ENCODE measurements at regions not wholly inside any gene's neighbourhood (a gene's known extent, or its start where the extent isn't known, plus 50 kb on each side); places are given as distances from the start of the nearest gene placed in this dataset.

GRCh38 chr6:25138233-25138933 lies 140.8 kb upstream of the CARMIL1 start:
- intact Hi-C loops (cut with micrococcal nuclease): loop anchor here (1.0 kb wide), 1 partner anchor 9 kb away; no protein-coding TSS in a partner anchor

More at GRCh38 chr6:25138233-25138933, 140.8 kb upstream of the CARMIL1 start:
- ATAC-seq (ENCODE audit: low read depth) (peak; percentile 92), DNase-seq (peak; percentile 78)
- H3K4me2 ChIP-seq (replicated peaks; ENCODE audit: low read depth, low read length, poor library complexity, severe bottlenecking): peak overlapping the region; percentile 73
- peaks cover 33% of the 10 kb centered on the region for H3K79me2 ChIP-seq (ENCODE audit: control insufficient read depth, insufficient read depth, low read length)
- TF ChIP-seq, protein P1, sequence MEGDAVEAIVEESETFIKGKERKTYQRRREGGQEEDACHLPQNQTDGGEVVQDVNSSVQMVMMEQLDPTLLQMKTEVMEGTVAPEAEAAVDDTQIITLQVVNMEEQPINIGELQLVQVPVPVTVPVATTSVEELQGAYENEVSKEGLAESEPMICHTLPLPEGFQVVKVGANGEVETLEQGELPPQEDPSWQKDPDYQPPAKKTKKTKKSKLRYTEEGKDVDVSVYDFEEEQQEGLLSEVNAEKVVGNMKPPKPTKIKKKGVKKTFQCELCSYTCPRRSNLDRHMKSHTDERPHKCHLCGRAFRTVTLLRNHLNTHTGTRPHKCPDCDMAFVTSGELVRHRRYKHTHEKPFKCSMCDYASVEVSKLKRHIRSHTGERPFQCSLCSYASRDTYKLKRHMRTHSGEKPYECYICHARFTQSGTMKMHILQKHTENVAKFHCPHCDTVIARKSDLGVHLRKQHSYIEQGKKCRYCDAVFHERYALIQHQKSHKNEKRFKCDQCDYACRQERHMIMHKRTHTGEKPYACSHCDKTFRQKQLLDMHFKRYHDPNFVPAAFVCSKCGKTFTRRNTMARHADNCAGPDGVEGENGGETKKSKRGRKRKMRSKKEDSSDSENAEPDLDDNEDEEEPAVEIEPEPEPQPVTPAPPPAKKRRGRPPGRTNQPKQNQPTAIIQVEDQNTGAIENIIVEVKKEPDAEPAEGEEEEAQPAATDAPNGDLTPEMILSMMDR (IDR thresholded peaks at IDR 0.05): no peak
- TF ChIP-seq EZH2 (IDR thresholded peaks at IDR 0.05; ENCODE audit: borderline replicate concordance, insufficient read depth, low read depth, low read length, poor library complexity, severe bottlenecking): no peak
- H2AFZ ChIP-seq (ENCODE audit: insufficient read depth, low read depth, low read length, poor library complexity, severe bottlenecking): peak overlapping the region; percentile 83
- H3K27ac ChIP-seq (ENCODE audit: low read length in 2 of 2): peak overlapping the region; percentile 81 to 87
- CTCF ChIA-PET: interaction anchor here (0.5 to 1.5 kb wide), 9 partner anchors 8 to 130 kb away, joined by 3 to 5 read pairs (median 3); no protein-coding TSS in a partner anchor
- POLR2A ChIA-PET: interaction anchor here (0.6 to 1.0 kb wide), 3 partner anchors 8 to 284 kb away, joined by 3 to 9 read pairs (median 4); no protein-coding TSS in a partner anchor
- Mint-ChIP-seq H3K9me3 (ENCODE audit: insufficient read depth) (no peaks in the 10 kb centered on the region), H3K4me1 (peaks cover 35% of the 10 kb centered on the region), H3K27me3 (no peaks in the 10 kb centered on the region), H3K27ac (peak overlapping the region; percentile 93), H3K4me3 (peak overlapping the region; percentile 90)
- peaks cover 21 to 25% of the 10 kb centered on the region in 2 donors for H3K4me1 ChIP-seq (ENCODE audit: control insufficient read depth in 2 of 2, insufficient read depth in 2 of 2, low read length in 2 of 2)
- peak overlapping the region; percentile 45 to 95 (median 72) for H3K4me3 ChIP-seq (ENCODE audit: control extremely low read depth in 1 of 5, extremely low read depth in 1 of 5, insufficient read depth in 1 of 5, low read depth in 2 of 5, low read length in 4 of 5)
- no peaks in the 10 kb centered on the region for H3K27me3 ChIP-seq (replicated peaks in 1 of 4; ENCODE audit: control extremely low read depth in 1 of 4, control insufficient read depth in 3 of 4, insufficient read depth in 4 of 4, low read length in 3 of 4)
- H3K9ac ChIP-seq (ENCODE audit: low read length): peak overlapping the region; percentile 82
- peaks cover 0 to 7% (median 0%) of the 10 kb centered on the region in 3 donors for H3K9me3 ChIP-seq (ENCODE audit: control extremely low read depth in 1 of 3, control insufficient read depth in 2 of 3, insufficient read depth in 1 of 3, low read length in 2 of 3)
- H4K20me1 ChIP-seq (ENCODE audit: control insufficient read depth, insufficient read depth, low read length, poor library complexity, severe bottlenecking): no peaks in the 10 kb centered on the region
- WGBS (ENCODE audit: insufficient coverage): 0% methylated on average over 6 of the region's 7 CpGs
- no peaks in the 10 kb centered on the region for H3K36me3 ChIP-seq (replicated peaks in 1 of 2; ENCODE audit: control extremely low read depth in 1 of 2, control insufficient read depth in 1 of 2, extremely low read depth in 1 of 2, insufficient read depth in 2 of 2, low read length in 1 of 2)
